ENCODE measurements at regions not wholly inside any gene's neighbourhood (a gene's known extent, or its start where the extent isn't known, plus 50 kb on each side); places are given as distances from the start of the nearest gene placed in this dataset.

DNA sequence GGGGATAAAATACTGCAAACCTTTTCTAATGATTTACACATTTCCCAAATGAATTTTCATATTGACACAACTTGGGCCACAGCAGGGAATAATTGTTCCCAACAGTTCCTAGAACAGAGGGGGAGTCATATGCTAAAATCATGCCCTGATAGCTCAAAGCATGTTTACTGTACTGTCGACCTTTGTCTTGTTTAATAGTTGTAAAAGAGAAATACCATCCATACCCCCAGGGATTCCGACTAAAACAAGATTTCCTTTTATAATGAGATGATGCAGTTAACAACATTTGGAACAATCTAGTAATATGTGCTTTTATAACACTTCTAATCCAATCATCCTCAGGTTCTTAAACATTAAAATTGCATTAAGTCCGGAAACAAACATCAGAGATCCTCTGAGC, 759.7 kb downstream of the OLFM4 start:
- DNase-seq (ENCODE audit: low spot score in 2 of 2) = no peak
- intact Hi-C loops (cut with DNase I; ENCODE audit: low total_unique reads) = no loop called here
- H3K4me3 ChIP-seq (ENCODE audit: low read depth, poor library complexity, severe bottlenecking) = no peak overlapping the region
- TF ChIP-seq POLR2A (IDR thresholded peaks at IDR 0.05) = no peak
- TF ChIP-seq, protein P1, sequence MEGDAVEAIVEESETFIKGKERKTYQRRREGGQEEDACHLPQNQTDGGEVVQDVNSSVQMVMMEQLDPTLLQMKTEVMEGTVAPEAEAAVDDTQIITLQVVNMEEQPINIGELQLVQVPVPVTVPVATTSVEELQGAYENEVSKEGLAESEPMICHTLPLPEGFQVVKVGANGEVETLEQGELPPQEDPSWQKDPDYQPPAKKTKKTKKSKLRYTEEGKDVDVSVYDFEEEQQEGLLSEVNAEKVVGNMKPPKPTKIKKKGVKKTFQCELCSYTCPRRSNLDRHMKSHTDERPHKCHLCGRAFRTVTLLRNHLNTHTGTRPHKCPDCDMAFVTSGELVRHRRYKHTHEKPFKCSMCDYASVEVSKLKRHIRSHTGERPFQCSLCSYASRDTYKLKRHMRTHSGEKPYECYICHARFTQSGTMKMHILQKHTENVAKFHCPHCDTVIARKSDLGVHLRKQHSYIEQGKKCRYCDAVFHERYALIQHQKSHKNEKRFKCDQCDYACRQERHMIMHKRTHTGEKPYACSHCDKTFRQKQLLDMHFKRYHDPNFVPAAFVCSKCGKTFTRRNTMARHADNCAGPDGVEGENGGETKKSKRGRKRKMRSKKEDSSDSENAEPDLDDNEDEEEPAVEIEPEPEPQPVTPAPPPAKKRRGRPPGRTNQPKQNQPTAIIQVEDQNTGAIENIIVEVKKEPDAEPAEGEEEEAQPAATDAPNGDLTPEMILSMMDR (IDR thresholded peaks at IDR 0.05) = no peak
- WGBS, 2 donors = 22 to 25% methylated on average over 3 of the region's 3 CpGs

DNA sequence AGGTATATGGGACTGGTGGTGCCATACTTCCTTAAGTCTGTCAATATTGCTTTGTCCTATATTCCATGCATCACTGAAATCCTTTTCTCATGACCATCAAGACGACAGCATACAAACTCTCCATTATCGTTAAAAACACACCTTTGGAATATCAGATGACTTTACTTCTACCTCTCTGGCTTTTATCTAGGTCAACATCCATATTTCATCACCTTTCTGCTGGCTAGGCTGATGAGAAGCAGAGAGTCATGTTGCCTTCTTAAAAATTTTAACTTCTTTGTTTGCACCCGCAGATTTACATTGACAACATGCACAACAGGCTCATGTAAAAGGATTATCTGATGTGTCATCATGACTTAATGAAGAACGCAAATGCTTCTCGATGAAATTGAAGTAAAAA, 771.4 kb downstream of the OLFM4 start:
- TF ChIP-seq POLR2A (IDR thresholded peaks at IDR 0.05) = no peak
- TF ChIP-seq, protein P1 (IDR thresholded peaks at IDR 0.05) = no peak
- WGBS, 2 donors = 86 to 88% methylated on average over 5 of the region's 5 CpGs
- DNase-seq (ENCODE audit: low spot score in 2 of 2) = no peak
- intact Hi-C loops (cut with DNase I; ENCODE audit: low total_unique reads) = no loop called here
- H3K4me3 ChIP-seq (ENCODE audit: low read depth, poor library complexity, severe bottlenecking) = no peak overlapping the region

DNA sequence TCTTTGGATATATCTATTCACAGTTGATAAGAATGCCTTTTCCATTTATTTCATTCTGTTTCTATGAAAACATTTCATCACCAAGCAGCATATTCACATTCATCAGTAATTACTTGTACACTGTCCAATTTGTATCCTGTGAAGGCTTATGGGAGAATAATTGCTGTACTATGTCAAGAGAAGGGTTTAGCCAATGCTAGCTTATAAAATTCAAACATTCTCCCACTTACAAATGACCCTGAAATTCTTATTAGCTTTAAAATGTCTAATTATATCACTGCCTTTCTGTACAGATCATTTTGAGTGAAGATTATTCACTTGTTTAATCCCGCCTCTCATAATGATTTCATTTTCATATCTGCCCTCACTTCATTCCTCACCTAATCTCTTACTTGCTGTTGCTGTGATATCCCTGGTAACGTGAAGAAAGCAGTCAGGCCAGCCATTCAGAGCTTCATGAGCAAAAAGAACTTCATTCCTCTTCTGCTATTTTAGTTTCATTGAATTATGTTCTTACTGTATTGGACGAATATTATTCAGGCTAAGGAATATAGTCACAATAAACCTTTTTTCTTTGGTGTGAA, 778.7 kb downstream of the OLFM4 start:
- no peak overlapping the region for H3K4me3 ChIP-seq (ENCODE audit: low read depth, poor library complexity, severe bottlenecking)
- intact Hi-C loops (cut with DNase I; ENCODE audit: low total_unique reads) = no loop called here
- no peak for TF ChIP-seq POLR2A (IDR thresholded peaks at IDR 0.05)
- TF ChIP-seq, protein P1 (IDR thresholded peaks at IDR 0.05) = no peak
- DNase-seq (ENCODE audit: low spot score in 2 of 2) = no peak
- 67 to 68% methylated on average over 3 of the region's 3 CpGs for WGBS, 2 donors

DNA sequence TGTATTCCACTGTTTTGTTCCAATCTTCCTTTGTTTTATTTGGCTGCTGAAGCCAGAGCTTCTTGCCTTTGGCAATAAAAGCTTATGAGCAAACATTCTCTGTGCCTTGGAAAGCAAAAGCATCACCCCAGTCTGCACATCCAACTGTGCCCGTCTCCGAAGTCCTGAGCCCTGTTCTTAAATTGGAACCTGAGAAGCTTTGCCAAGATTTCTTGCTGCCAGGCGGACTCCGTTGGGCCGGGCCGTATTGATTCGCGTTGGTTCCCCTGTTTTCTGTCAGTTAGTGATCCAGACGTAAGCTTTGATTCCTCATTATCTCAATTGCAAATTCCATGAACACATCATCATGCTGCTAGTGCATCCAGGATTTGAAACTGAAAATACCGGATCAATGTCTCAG, 793.0 kb downstream of the OLFM4 start:
- intact Hi-C loops (cut with DNase I; ENCODE audit: low total_unique reads) = no loop called here
- 64 to 75% methylated on average over 10 of the region's 10 CpGs for WGBS, 2 donors
- DNase-seq (ENCODE audit: low spot score in 2 of 2) = no peak
- no peak for TF ChIP-seq POLR2A (IDR thresholded peaks at IDR 0.05)
- TF ChIP-seq, protein P1 (IDR thresholded peaks at IDR 0.05) = no peak
- no peak overlapping the region for H3K4me3 ChIP-seq (ENCODE audit: low read depth, poor library complexity, severe bottlenecking)

DNA sequence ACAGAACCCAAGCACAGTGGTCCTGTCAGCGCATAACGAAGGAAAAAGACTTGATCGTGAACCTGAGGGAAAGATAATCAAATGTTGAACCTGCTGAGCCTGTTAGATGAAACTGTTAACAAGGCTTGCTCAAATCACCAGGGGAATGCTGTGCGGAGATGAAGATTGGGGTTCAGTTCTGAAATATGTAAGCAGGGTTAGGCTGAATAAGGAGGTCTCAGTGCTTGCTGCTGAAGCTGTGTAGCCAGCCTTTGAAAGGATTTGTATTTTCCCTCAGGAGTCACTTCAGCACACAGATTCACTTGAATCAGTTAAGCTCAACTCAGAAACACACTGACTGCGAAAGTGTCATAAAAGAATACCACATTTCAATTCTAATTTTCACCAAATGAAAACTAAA, 793.5 kb downstream of the OLFM4 start:
- H3K4me3 ChIP-seq (ENCODE audit: low read depth, poor library complexity, severe bottlenecking) = no peak overlapping the region
- DNase-seq (ENCODE audit: low spot score in 2 of 2) = no peak
- intact Hi-C loops (cut with DNase I; ENCODE audit: low total_unique reads) = no loop called here
- TF ChIP-seq, protein P1 (IDR thresholded peaks at IDR 0.05) = no peak
- TF ChIP-seq POLR2A (IDR thresholded peaks at IDR 0.05) = no peak
- WGBS, 2 donors = 79 to 88% methylated on average over 5 of the region's 5 CpGs

DNA sequence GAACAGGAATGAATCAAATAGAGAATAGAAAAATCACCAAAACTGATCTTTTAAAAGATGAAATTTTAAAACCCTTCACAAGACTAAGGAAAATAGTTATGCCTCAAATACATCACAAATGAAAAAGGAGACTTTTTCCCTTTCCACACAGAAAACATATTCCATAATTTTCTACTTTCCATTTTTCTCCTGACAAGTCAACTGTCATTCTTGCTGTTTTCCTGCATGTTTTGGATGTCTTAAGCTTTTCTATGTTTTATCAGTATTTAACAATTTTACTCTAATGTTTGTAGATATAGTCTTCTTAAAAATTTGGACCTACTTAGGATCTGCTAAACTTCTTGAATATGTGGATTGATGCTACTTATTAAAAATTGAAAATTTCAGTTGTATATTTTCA, 810.8 kb downstream of the OLFM4 start:
- H3K4me3 ChIP-seq (ENCODE audit: low read depth, poor library complexity, severe bottlenecking) = no peak overlapping the region
- DNase-seq (ENCODE audit: low spot score in 2 of 2) = no peak
- intact Hi-C loops (cut with DNase I; ENCODE audit: low total_unique reads) = no loop called here
- TF ChIP-seq POLR2A (IDR thresholded peaks at IDR 0.05) = no peak
- TF ChIP-seq, protein P1 (IDR thresholded peaks at IDR 0.05) = no peak
